Activated CD4-positive, alpha-beta T cell treated with anti-CD3 and anti-CD28 coated beads, Interleukin-10, Interleukin-2, amounts not matched to agents 100 ng/mL and 50 ng/mL, durations not matched to agents 16 hours and 8 hours (primary cell): ENCODE measurements at regions not wholly inside any gene's neighbourhood (a gene's known extent, or its start where the extent isn't known, plus 50 kb on each side); places are given as distances from the start of the nearest gene placed in this dataset.

ENCODE experiments used
- DNase-seq: peaks from one replicate; pipeline ENCODE4 v3.0.0-alpha.2; 2020

DNA sequence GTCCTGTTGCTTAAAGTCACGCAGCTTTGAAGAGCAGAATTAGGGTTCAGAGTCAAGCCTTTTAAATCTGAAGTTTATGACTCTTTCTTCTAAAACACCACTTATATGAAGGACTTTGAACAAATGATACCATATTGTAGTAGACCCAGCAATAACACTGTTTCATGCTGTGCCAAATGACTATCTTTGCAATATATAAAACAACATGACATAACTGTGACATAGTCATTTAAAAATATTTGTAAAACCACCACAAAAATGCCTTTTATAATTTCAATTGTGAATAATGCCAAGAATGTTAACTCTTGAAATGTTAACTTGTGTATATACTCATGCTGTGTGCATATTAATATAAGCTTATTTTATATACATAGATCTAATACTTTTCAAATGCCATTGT is 452.1 kb upstream of the NEGR1 start:
- no peak for DNase-seq

DNA sequence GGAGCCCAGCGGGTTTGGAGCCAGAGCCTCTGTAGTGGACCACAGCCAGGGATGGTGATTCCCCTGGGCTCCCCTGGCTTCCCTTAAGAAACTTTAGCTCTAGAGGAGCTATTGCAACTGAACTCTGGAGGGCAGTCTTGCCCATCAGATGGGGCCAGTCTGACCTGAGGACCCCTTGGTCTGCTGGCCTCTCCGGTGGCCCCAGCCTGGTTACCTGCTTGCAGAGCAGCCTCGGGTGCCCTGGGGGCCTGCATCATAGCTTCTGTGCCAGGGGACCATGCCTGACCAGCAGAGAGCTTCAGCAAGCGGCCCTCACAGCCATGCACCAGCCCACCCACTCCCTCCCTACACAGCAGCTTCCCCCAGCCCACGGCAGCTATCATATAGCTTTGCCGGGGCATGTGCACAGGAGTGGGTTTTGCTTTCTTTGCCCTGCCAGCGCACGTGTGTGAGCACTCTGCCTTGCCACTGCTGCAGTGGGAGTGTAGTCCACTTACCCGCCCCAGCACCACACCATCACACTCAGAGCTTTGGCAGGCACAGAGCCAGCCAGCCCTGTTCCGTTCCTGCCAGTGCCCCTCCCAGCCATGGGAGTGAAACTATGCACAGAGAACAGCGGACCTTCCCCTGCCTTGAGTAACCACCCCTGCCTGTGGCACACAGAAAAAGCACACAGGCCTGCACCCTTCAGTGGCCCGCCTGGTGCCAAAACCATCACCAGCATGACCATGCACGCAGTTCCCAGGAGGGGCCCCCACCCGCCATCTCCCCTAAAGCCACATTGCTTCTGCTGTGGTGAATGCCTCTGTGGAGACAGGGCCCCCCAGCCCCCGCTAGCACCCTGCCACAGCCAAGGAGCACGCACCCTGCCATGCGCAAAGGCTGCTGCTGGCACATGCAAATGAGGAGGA is 442.9 kb upstream of the NEGR1 start:
- DNase-seq: no peak

DNA sequence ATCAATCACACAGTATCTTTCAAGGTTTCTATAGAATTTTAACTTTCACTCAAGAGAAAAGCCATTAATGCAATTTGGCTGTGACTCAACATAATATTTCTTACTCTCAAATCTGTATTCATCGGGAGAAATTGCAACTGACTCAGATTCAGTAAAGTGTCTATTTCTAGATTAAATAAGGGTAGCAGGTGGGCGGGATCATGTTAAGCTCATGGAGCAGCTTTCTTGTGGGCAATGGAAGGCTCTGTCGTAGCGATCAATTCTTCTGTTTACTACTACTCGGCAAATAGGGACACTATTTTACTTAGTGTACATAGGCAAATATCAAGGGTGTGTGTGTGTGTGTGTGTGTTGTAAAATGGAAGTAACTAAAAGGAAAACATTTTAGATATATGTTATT is 423.6 kb upstream of the NEGR1 start:
- no peak for DNase-seq

DNA sequence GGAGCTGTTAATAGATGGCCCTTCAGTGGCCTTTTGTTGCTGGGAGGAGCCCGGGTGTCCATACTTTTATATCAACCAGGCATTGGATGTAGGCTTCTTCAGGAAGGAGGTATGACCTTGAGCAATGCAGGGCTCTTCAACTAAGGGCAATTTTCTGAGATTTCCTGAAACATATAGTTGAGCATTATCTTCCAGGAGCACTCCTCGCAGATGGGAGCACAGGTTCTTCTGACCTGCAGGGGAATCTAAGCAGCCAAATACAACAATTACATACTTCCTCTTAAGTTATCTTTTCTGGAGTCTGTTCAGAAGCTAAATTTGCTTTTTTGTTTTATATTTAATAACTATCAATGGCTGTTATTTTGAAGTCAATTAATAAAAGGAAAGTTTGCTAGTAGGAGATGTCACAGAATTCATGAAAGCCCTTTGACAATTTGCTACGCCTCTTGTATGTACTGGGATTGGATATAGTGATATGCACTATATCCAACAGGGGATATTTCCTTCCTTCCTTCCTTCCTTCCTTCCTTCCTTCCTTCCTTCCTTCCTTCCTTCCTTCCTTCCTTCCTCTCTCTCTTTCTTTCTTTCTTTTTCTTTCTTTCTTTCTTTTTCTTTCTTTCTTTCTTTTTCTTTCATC is 422.6 kb upstream of the NEGR1 start:
- DNase-seq: no peak

DNA sequence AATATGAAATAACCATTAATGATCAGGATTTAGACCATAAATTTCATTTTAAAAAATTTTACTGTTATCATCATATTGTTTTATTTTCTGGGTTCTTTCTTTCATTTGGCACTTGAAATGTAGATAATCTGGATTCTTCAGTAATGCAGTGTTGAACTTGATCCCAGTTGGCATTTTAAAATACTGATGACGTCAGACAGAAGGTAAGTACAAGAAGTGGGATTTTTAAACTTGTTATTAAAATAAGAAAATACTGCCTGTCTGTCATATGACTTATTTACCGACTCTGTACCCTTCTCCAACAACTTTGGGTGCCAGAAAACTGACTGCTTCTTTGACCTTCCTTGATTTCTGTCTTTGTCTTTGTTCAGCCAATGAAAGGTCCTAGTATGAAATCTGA is 415.1 kb upstream of the NEGR1 start:
- DNase-seq: no peak

DNA sequence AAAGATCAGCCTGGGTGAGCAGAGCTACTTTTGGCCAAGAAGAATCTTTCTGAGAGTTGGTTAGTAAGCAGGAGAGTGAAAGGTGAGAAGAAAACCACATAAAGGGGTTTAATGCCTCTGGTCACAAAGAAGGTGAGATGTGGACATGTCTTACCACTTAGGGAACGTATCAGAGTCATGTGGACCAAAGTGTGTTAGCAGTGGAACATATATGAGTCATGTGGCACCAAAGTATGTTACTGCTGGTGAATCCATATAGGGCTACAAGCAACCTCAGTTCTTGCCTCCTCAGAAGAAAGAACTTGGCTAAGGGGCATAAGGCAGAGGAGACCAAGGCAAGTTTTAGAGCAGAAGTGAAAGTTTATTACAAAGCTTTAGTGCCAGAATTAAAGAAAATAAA is 411.6 kb upstream of the NEGR1 start:
- DNase-seq: no peak

DNA sequence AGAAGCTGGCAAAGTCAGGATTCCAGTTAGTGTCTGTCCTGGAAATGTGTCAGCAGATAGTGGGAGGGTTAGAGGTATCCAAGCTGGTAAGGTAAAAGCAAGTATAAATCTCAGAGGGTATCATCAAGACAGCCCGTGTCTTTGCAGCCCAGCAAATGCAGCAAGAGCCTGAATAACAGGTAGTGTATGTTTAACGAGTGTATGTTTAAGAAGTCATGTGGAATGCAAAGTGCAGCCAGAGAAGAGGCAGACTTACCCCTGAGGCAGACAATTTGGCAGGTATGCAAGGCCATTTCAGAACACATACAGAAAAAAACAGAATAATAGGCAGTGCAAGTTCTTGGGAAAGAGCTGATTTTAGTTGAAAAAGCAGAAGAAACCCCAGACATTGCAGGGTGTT is 411.0 kb upstream of the NEGR1 start:
- DNase-seq: no peak

DNA sequence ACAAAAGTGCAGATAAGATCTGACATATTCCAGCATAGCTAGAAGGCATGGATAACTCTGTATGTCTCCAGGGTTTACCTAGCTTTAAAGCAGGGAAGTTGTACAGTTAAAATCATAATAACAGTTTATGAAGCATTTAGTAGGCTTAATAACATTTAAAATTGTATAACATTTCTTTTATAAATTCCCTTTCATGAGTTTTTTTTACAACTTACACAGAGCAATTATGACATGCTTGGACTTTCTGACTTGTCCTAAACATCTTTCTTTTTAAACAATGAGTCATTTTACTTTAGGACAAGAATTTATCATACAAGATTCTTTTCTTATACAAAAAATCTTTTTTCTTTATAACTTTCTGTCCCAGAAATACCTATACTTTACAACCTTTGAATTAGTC is 408.5 kb upstream of the NEGR1 start:
- no peak for DNase-seq

DNA sequence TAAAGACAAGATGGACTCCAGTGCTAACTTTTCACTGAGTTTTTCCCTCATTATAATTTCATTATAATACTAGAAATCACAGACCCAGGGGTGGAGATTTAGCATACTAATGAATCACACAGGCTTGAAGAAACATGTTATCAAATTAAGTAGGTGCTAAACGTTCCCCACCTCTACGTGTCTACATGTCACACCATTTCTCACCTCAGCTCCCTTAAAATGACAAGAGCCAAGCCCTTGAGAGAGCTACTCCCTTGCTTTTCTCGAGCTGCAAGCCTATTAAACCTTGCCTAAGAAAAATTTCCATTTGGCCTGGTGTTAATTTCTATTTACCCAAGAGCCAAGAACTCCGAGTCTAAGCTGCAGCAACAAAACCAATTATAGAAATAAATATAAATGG is 396.3 kb upstream of the NEGR1 start:
- no peak for DNase-seq

DNA sequence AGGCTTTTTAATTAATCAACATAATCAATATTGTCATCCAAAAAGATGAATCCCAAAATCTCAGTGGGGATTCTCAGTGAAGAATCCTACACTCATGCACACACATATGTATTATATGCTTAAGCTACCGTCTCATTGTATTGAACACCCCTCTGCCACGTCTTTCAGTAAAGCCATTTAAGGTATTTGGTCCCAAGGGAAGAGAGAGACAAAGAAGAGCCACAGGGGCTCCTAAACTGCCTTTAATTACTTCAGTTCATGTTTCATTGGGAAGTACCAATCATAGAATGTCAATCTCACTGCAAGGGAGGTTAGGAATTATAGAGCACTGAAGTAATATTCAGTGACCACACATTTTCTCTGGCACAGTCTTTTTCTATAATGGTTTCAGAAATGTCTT is 388.6 kb upstream of the NEGR1 start:
- DNase-seq: no peak

DNA sequence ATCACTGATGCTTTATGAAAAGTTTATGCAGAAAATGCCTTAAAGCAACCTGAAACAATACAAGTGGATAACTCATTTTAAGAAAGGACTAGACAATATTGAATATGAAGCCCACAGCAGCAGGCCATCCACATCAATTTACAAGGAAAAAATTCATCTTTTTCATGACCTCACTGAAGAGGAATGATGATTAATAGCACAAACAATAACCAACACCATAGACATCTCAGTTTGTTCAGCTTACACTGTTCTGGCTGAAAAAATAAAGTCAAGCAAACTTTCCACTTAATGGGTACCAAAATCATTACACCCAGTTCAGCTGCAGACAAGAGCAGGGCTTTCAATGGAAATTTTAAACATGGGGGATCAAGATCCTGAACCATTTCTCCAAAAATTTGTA is 380.6 kb upstream of the NEGR1 start:
- DNase-seq: no peak

DNA sequence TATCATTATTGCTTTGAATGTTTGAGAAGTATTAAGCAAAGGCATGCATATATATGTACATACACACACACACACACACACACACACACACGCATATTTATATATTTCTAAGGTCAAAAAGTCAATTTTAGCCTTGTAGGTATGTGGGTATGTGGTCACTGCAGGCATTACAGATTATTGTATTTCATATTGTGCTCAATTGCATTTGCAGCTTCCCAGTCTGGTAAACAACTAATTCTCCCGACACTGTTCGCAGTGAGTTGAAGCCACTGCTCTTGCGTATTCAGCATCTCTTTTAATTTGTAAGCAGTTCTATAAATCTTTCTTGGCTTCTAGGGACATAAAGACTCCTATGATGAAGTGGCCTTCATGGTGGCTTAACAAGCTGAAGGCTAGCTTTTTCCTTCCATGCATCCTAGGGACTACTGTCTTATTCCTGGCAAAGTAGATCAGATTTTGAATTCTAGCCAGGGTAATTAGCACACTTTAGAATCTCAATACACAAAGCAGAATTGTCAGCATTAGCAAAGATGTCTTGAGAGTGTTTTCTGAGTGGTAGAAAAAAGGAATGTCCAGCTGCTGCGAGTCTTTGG is 368.6 kb upstream of the NEGR1 start:
- no peak for DNase-seq

DNA sequence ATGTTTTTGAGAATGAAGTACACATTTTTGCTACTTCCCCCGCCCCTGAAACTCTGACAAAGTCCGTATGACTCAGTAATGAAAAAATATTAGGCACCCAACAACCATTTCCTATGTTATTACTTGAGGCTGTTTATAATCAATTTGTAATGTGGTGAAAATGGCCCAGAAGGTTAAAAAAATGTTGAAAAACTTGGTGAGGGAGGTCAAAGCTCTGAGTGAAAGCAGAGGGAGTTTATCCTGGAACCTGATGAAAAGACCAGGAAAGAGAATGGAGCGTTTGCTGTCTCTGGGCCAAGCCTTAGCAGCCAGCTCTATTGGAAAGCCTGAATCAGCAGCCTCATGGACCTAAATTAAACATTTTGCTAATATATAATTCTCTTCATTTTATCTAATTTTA is 367.7 kb upstream of the NEGR1 start:
- DNase-seq: no peak

DNA sequence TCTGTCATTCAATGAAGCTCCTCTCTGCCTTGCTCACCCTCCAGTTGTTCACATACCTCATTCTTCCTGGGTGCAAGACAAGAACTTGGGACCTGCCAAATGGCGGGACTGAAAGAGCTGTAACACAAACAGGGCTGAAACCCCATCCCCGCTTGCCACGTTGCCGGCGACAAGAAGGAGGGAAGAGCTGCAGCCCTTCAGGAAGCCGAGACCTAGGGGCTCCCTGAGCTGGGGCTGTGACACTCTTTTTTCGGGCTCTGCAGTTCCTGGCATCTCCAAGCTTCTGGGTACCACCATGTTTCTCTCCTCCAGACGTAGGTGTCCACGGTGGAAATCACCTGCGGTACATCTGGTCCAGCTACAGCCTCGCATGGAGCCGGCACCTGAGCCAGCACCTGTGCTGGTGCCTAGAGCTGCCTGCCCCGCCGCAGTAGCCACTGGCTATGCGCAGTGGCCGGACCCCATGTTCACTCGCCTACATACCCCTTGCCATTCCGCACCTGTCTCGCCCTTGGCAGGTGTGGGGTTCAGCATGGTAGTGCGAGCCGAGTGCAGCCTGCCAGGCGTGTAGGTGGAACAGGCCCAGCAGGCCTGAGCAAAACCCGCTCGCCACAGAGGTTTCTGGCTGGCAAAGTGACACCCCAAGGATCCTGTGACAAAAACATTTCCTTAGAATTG is 367.0 kb upstream of the NEGR1 start:
- no peak for DNase-seq

DNA sequence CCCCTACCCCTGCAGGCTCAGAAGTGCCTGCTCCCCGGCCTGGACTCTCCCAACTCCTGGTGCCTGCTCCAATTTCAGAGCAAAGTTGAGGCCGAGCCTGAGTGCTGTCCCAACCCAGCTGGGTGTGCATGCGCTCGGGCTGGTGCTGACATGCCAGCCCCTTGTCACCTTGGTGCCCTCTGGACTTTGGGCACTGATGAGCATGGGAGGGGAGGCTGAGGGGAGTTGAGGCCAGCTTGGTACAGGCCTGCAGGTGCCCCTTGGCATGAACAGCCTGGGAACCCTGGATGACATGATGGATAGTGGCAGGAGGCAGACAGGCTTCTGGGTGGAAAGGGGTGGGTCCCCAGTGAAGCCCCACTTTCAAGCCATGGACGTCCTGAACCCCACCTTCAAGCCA is 366.1 kb upstream of the NEGR1 start:
- no peak for DNase-seq

DNA sequence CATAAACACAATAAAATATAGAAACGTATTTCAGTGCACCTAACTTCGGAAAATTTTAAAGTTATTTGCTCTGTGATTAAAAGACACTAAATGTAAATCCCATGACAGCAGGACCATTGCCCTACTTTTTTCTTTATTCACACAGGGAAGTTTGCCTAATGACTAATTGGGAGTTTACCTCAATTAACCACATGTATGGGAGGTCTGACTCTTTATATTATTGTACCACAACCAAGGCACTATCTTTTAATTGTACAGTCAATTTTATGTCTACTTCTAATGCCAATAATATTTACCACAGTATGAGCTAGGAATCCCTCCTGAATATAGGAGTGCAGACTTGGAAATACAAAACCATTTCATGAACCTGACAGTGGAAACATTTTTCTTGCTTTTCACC is 360.8 kb upstream of the NEGR1 start:
- DNase-seq: no peak

DNA sequence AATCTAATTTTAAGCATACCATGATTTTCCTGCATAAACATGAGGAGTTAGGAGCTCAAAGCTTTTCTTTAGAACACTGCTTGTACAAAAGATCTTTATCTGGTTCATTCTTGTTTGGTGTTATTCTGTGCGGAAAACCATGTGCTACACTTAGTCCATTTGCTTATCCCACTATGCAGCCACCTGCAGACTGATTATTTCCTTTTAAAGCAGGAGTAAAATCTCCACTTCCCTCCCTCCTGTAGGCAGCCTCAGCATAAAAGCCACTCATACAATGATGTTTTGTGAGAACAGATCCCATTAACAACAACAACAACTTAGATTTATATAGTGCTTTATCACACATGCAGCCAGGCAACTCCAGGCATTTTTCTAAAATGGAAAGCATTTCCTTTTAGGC is 355.3 kb upstream of the NEGR1 start:
- no peak for DNase-seq

DNA sequence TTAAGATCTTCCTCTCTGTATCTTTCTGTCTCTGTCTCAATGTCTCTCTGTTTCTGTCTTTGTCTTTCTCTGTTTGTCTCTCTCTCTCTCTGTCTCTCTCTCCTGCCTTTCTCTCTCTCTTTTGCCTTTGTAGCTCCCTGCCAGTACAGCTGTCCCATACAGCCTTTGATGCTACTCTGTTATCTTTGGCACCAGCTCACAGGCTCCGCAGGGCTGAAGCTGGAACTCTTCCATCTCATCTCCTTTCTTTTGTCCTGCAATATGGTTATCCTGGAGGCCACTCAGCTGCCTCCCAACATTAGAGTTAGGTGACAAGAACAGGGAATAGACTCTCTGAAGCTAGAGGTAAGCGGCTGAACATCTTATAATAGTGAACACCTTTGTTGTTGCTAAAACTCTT is 354.3 kb upstream of the NEGR1 start:
- no peak for DNase-seq

DNA sequence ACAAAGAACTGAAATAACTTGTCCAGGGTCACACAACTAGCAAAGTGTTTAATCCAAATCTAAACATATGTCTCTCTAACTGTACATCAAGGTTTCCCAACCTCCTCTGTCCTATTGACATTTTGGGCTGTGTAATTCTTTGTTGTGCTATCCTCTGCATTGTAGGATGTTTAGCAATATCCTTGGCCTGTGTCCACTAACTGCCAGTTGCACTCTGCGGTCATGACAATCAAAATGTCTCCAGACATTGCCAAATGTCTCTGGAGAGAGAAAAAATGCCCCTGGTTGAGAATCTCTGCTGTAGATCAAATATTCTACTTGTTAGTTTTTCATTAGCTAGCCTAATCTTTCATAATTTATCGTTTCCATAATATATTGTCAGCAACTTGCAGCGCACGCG is 353.4 kb upstream of the NEGR1 start:
- no peak for DNase-seq

DNA sequence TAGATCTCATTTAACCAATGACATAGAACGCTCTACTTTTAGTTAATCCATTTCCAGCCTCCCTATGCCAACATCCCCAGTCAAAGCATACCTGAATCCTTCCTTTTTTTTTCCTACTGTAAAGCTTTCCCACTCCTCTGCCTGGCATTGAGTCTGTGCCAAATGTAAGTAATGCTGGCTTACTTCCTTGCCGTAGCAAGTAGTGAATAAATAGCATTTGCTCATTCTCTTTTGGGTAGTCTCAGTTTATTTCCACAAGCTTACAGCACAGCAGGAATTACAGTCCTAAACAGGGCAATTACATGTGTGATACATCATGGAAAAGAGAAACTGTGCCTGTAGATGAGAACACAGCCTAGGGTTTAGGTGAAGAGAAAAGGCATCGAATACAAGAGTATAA is 352.6 kb upstream of the NEGR1 start:
- no peak for DNase-seq

DNA sequence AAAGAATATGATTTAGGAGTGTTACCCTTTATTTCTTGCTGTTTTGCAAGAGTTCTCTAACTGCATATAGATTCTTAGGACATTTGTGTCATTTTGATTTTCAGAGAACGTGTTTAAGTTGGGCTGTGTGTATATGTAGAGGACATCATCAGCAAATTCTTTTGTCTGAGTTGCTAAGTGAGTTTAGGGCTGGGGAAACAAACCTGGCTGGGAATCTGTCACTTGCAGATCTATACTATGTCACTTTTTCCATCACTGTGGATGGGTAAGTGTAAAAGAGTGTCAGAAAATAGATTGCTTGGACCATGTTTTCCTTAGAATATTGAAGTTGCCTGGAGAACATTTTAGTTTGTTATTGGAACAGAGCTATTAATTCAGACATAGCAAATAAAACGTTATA is 349.1 kb upstream of the NEGR1 start:
- DNase-seq: no peak

DNA sequence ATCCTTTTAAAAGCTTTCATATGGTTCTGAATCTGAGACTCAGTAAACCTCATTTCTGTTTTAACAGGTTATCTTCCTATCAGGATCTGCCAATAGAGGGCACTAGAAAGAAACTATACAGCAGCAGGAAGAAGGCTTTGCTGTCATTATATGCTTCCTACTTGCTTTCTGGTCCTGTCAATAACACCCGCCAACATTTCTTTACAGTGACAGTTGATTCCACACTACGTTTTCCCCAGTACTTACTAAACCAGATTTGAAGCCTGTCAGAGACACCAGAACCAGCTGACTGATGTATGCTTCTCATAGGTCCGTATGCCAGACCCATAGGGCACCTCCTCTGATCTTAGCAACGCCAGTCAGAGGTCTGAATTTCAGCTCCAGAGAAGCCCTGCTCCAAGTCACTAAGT is 341.0 kb upstream of the NEGR1 start:
- peak; percentile 23 for DNase-seq

DNA sequence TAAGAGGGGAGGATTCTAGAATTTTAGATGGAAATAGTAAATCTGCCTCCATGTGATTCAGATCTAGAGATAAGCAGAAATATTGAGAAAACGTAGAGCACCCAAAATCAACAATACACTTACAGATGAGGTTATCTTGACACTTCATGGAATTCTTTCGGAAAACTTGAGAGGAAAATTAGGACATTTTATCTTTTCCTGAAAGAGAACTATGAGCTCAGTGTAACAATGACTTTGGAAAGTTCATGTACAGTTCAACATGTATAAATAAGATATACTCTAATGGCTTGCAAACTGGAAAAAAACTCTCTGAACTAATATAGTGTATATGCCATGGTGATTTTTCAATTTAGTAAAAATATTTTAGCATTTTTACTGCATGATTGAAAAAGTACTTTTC is 338.1 kb upstream of the NEGR1 start:
- no peak for DNase-seq
